ENCODE measurements at regions not wholly inside any gene's neighbourhood (a gene's known extent, or its start where the extent isn't known, plus 50 kb on each side); places are given as distances from the start of the nearest gene placed in this dataset.

- H3K36me3 ChIP-seq, result no peaks in the 10 kb centered on the region
- TF ChIP-seq EP300 (IDR thresholded peaks at IDR 0.05) (no peak), POLR2A (IDR thresholded peaks at IDR 0.05) (no peak), CTCF (IDR thresholded peaks at IDR 0.05) (no peak), POLR2AphosphoS5 (IDR thresholded peaks at IDR 0.05) (no peak)
- H3K9me3 ChIP-seq, result no peaks in the 10 kb centered on the region
- no peak overlapping the region for H3K4me3 ChIP-seq
- 100% methylated on average over 2 of the region's 5 CpGs; no CpG with 5 or more reads in 1 of the 2 donors for WGBS, 2 donors (ENCODE audit: low coverage in 1 of 2)
- peaks cover 0 to 5% (median 0%) of the 10 kb centered on the region in 3 donors for H3K4me1 ChIP-seq
- no peak overlapping the region for H3K27ac ChIP-seq
- no peaks in the 10 kb centered on the region for H3K27me3 ChIP-seq
- ATAC-seq, result no peak
These were observed 262.6 kb downstream of the PCNX1 start for GRCh38 chr14:71169861-71170260.

- Histone ChIP-seq H3K4me1 (no peaks in the 10 kb centered on the region), H3K27ac (no peak overlapping the region), H3K9me3 (no peaks in the 10 kb centered on the region), H3K36me3 (no peaks in the 10 kb centered on the region), H3K4me3 (no peak overlapping the region), H3K27me3 (no peaks in the 10 kb centered on the region)
- 85 to 86% methylated on average over 3 of the region's 3 CpGs for whole genome bisulfite sequencing, 2 donors (ENCODE audit: low coverage in 1 of 2)
- ATAC-seq, result no peak
- TF ChIP-seq POLR2A (IDR thresholded peaks at IDR 0.05), result no peak
- no peak for TF ChIP-seq EP300 (IDR thresholded peaks at IDR 0.05)
- no peak for TF ChIP-seq CTCF (IDR thresholded peaks at IDR 0.05)
- no peak for TF ChIP-seq POLR2AphosphoS5 (IDR thresholded peaks at IDR 0.05)
These were observed 268.2 kb downstream of the PCNX1 start for GRCh38 chr14:71175491-71175890.

GRCh38 chr14:71179066-71179465, 271.8 kb downstream of the PCNX1 start:
- no peak for ATAC-seq
- 89 to 100% methylated on average over 2 to 5 of the region's 5 CpGs for WGBS, 2 donors (ENCODE audit: low coverage in 1 of 2)
- TF ChIP-seq CTCF (IDR thresholded peaks at IDR 0.05), result no peak
- TF ChIP-seq POLR2AphosphoS5 (IDR thresholded peaks at IDR 0.05), result no peak
- no peak for TF ChIP-seq POLR2A (IDR thresholded peaks at IDR 0.05)
- TF ChIP-seq EP300 (IDR thresholded peaks at IDR 0.05), result no peak
- Histone ChIP-seq H3K4me3 (no peak overlapping the region), H3K36me3 (no peaks in the 10 kb centered on the region), H3K9me3 (no peaks in the 10 kb centered on the region), H3K4me1 (no peaks in the 10 kb centered on the region), H3K27ac (no peak overlapping the region), H3K27me3 (no peaks in the 10 kb centered on the region)

- no peak for ATAC-seq
- WGBS, 2 donors (ENCODE audit: low coverage in 1 of 2), result 80 to 93% methylated on average over 2 to 3 of the region's 5 CpGs
- Histone ChIP-seq H3K4me3 (no peak overlapping the region), H3K36me3 (no peaks in the 10 kb centered on the region), H3K9me3 (no peaks in the 10 kb centered on the region), H3K27ac (no peak overlapping the region), H3K4me1 (no peaks in the 10 kb centered on the region), H3K27me3 (no peaks in the 10 kb centered on the region)
- TF ChIP-seq POLR2AphosphoS5 (IDR thresholded peaks at IDR 0.05) (no peak), EP300 (IDR thresholded peaks at IDR 0.05) (no peak), POLR2A (IDR thresholded peaks at IDR 0.05) (no peak), CTCF (IDR thresholded peaks at IDR 0.05) (no peak)
These were observed 273.1 kb downstream of the PCNX1 start for GRCh38 chr14:71180397-71180796.

- Histone ChIP-seq H3K9me3 (no peaks in the 10 kb centered on the region), H3K4me3 (no peak overlapping the region), H3K27ac (no peak overlapping the region), H3K27me3 (no peaks in the 10 kb centered on the region), H3K4me1 (no peaks in the 10 kb centered on the region), H3K36me3 (no peaks in the 10 kb centered on the region)
- ATAC-seq, result no peak
- WGBS, 2 donors (ENCODE audit: low coverage in 1 of 2), result 82 to 93% methylated on average over 8 to 12 of the region's 23 CpGs
- TF ChIP-seq POLR2AphosphoS5 (IDR thresholded peaks at IDR 0.05), result no peak
These were observed 274.1 kb downstream of the PCNX1 start for GRCh38 chr14:71181215-71182003.
